ENCODE measurements at regions not wholly inside any gene's neighbourhood (a gene's known extent, or its start where the extent isn't known, plus 50 kb on each side); places are given as distances from the start of the nearest gene placed in this dataset.
"Not testable (repeated sequence)": the region's sequence is repeated elsewhere in the genome, so short reads cannot be mapped to it uniquely, and the experiment has no call there.

GRCh38 chr16:86222547-86222946 lies 287.8 kb upstream of the FOXF1 start:
- no peak for ATAC-seq
- intact Hi-C loops (cut with DNase I) = no loop called here
- no peak for DNase-seq (ENCODE audit: missing footprints)

GRCh38 chr16:86222965-86223551 lies 287.3 kb upstream of the FOXF1 start:
- intact Hi-C loops (cut with DNase I) = no loop called here
- ATAC-seq (no peak), DNase-seq (ENCODE audit: missing footprints) (no peak)

- intact Hi-C loops (cut with DNase I) = no loop called here
- no peak for DNase-seq (ENCODE audit: missing footprints)
- no peak for ATAC-seq
These were observed 286.2 kb upstream of the FOXF1 start for GRCh38 chr16:86224126-86224525.

- no peak for DNase-seq (ENCODE audit: missing footprints)
- intact Hi-C loops (cut with DNase I) = no loop called here
- no peak for ATAC-seq
These were observed 285.7 kb upstream of the FOXF1 start for GRCh38 chr16:86224629-86225028.

GRCh38 chr16:86225905-86226371 lies 284.4 kb upstream of the FOXF1 start:
- ATAC-seq = no peak
- DNase-seq (ENCODE audit: missing footprints) = no peak
- intact Hi-C loops (cut with DNase I) = no loop called here

GRCh38 chr16:86227041-86227440 lies 283.3 kb upstream of the FOXF1 start:
- ATAC-seq (no peak), DNase-seq (ENCODE audit: missing footprints) (no peak)
- intact Hi-C loops (cut with DNase I) = no loop called here

GRCh38 chr16:86227801-86228200 lies 282.5 kb upstream of the FOXF1 start:
- DNase-seq (ENCODE audit: missing footprints) (no peak), ATAC-seq (no peak)
- intact Hi-C loops (cut with DNase I) = no loop called here

GRCh38 chr16:86228713-86229112 lies 281.6 kb upstream of the FOXF1 start:
- ATAC-seq = no peak
- DNase-seq (ENCODE audit: missing footprints) = no peak
- intact Hi-C loops (cut with DNase I) = no loop called here

GRCh38 chr16:86229283-86229682 lies 281.0 kb upstream of the FOXF1 start:
- intact Hi-C loops (cut with DNase I) = no loop called here
- DNase-seq (ENCODE audit: missing footprints) (no peak), ATAC-seq (no peak)

- DNase-seq (ENCODE audit: missing footprints) = no peak
- no peak for ATAC-seq
- intact Hi-C loops (cut with DNase I) = no loop called here
These were observed 280.3 kb upstream of the FOXF1 start for GRCh38 chr16:86229866-86230656.

GRCh38 chr16:86231321-86231995 lies 278.9 kb upstream of the FOXF1 start:
- ATAC-seq (no peak), DNase-seq (ENCODE audit: missing footprints) (no peak)
- intact Hi-C loops (cut with DNase I) = no loop called here

GRCh38 chr16:86231996-86232350 lies 278.4 kb upstream of the FOXF1 start:
- DNase-seq (ENCODE audit: missing footprints) (no peak), ATAC-seq (no peak)
- intact Hi-C loops (cut with DNase I) = no loop called here

GRCh38 chr16:86232496-86232895 lies 277.8 kb upstream of the FOXF1 start:
- no peak for ATAC-seq
- intact Hi-C loops (cut with DNase I) = no loop called here

GRCh38 chr16:86233506-86233905 lies 276.8 kb upstream of the FOXF1 start:
- intact Hi-C loops (cut with DNase I); DNase-seq (ENCODE audit: missing footprints); ATAC-seq: not testable (repeated sequence)

More at GRCh38 chr16:86232496-86232895, 277.8 kb upstream of the FOXF1 start:
- no peak for DNase-seq (ENCODE audit: missing footprints)

- intact Hi-C loops (cut with DNase I) = no loop called here
- ATAC-seq (no peak), DNase-seq (ENCODE audit: missing footprints) (no peak)
These were observed 270.9 kb upstream of the FOXF1 start for GRCh38 chr16:86239381-86239780.

- DNase-seq (ENCODE audit: missing footprints) = no peak
- no peak for ATAC-seq
- intact Hi-C loops (cut with DNase I) = loop anchor here (10.0 kb wide), 1 partner anchor 56 kb away; no protein-coding TSS in a partner anchor
These were observed 269.5 kb upstream of the FOXF1 start for GRCh38 chr16:86240716-86241363.

GRCh38 chr16:86241681-86242080 lies 268.6 kb upstream of the FOXF1 start:
- no peak for DNase-seq (ENCODE audit: missing footprints)
- no peak for ATAC-seq
- intact Hi-C loops (cut with DNase I) = loop anchor here (10.0 kb wide), 1 partner anchor 57 kb away; no protein-coding TSS in a partner anchor

GRCh38 chr16:86242244-86243122 lies 267.8 kb upstream of the FOXF1 start:
- DNase-seq (ENCODE audit: missing footprints) (no peak), ATAC-seq (no peak)
- intact Hi-C loops (cut with DNase I) = loop anchor here (10.0 kb wide), 1 partner anchor 58 kb away; no protein-coding TSS in a partner anchor
